ENCODE measurements at regions not wholly inside any gene's neighbourhood (a gene's known extent, or its start where the extent isn't known, plus 50 kb on each side); places are given as distances from the start of the nearest gene placed in this dataset.
"Not testable (repeated sequence)": the region's sequence is repeated elsewhere in the genome, so short reads cannot be mapped to it uniquely, and the experiment has no call there.

DNA sequence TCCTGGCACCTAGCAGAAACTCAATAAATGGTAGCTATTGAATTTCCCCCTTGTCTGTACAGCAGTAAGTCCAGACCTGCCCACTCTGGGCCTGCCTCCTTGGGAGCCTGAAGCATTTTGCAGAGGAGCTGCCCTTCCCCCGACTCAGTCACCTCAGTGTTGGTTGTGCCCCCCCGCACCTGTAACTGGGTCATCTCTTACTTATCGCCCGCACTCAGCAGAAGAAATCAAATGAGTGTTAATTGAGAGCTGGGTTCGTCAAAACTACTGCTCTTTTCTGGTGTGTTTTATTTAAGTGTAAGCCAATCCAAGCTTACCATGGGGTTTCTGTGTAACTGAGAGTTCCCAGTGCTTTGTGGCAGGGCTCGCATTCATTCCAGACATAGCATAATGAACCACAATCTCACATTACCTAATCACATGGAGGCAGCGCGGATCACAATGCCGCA lies 175.5 kb upstream of the IRF2BP2 start:
- H3K4me1 Mint-ChIP-seq (ENCODE audit: unreplicated experiment); H3K27me3 Mint-ChIP-seq (ENCODE audit: unreplicated experiment); H3K27ac Mint-ChIP-seq (ENCODE audit: unreplicated experiment): not testable (repeated sequence)

DNA sequence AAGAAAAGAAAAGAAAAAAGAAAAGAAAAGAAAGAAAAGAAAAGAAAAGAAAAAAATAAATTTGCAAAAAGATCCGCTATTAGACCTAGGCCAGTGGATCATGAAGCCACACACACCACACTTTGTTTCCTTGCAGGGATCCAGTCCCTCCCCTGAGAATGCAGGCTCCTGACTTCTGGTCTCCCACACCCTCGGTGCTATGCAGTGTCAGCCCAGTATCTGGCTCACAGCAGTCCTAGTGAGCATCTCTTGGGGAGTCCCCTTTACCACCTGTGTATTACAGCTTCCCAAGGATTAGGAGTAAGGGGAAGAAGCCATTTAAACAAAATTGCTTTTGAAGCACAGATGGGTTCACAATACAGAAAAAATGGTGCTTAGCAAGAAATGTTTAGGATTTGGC lies 174.1 kb upstream of the IRF2BP2 start:
- not testable (repeated sequence) for H3K27me3 Mint-ChIP-seq (ENCODE audit: unreplicated experiment); H3K4me1 Mint-ChIP-seq (ENCODE audit: unreplicated experiment); H3K9me3 Mint-ChIP-seq (ENCODE audit: unreplicated experiment); H3K27ac Mint-ChIP-seq (ENCODE audit: unreplicated experiment); H3K4me3 Mint-ChIP-seq (ENCODE audit: unreplicated experiment); H3K36me3 Mint-ChIP-seq (ENCODE audit: low read depth, unreplicated experiment); DNase-seq (ENCODE audit: low spot score)

More for the DNA sequence above, 175.5 kb upstream of the IRF2BP2 start:
- not testable (repeated sequence) for H3K36me3 Mint-ChIP-seq (ENCODE audit: low read depth, unreplicated experiment); DNase-seq (ENCODE audit: low spot score); H3K9me3 Mint-ChIP-seq (ENCODE audit: unreplicated experiment); H3K4me3 Mint-ChIP-seq (ENCODE audit: unreplicated experiment)

DNA sequence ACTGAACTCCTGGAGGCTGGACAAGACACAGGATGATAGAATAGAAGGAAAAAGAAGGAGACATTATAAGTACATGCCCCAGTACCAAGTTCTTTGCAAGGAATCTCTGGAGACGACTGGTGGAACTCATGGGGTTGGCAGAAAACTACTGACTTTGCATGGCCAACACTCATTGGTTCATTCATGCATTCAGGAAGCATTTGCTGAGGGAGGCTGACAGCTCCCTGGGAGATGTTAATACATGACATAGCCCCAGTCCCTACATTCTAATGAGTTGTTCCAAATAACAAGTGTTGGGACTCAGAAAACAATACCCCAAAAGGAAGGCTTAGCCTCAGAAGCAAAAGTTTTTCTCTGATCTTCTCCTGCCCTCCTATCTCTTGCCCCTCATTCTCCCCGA lies 172.8 kb upstream of the IRF2BP2 start:
- Mint-ChIP-seq H3K4me3 (ENCODE audit: unreplicated experiment) (no peak overlapping the region), H3K4me1 (ENCODE audit: unreplicated experiment) (no peaks in the 10 kb centered on the region), H3K27ac (ENCODE audit: unreplicated experiment) (no peak overlapping the region), H3K36me3 (ENCODE audit: low read depth, unreplicated experiment) (no peaks in the 10 kb centered on the region), H3K9me3 (ENCODE audit: unreplicated experiment) (no peaks in the 10 kb centered on the region), H3K27me3 (ENCODE audit: unreplicated experiment) (no peaks in the 10 kb centered on the region)
- TF ChIP-seq, protein P1, sequence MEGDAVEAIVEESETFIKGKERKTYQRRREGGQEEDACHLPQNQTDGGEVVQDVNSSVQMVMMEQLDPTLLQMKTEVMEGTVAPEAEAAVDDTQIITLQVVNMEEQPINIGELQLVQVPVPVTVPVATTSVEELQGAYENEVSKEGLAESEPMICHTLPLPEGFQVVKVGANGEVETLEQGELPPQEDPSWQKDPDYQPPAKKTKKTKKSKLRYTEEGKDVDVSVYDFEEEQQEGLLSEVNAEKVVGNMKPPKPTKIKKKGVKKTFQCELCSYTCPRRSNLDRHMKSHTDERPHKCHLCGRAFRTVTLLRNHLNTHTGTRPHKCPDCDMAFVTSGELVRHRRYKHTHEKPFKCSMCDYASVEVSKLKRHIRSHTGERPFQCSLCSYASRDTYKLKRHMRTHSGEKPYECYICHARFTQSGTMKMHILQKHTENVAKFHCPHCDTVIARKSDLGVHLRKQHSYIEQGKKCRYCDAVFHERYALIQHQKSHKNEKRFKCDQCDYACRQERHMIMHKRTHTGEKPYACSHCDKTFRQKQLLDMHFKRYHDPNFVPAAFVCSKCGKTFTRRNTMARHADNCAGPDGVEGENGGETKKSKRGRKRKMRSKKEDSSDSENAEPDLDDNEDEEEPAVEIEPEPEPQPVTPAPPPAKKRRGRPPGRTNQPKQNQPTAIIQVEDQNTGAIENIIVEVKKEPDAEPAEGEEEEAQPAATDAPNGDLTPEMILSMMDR (IDR thresholded peaks at IDR 0.05; ENCODE audit: unreplicated experiment), result no peak
- no peak for DNase-seq (ENCODE audit: low spot score)

DNA sequence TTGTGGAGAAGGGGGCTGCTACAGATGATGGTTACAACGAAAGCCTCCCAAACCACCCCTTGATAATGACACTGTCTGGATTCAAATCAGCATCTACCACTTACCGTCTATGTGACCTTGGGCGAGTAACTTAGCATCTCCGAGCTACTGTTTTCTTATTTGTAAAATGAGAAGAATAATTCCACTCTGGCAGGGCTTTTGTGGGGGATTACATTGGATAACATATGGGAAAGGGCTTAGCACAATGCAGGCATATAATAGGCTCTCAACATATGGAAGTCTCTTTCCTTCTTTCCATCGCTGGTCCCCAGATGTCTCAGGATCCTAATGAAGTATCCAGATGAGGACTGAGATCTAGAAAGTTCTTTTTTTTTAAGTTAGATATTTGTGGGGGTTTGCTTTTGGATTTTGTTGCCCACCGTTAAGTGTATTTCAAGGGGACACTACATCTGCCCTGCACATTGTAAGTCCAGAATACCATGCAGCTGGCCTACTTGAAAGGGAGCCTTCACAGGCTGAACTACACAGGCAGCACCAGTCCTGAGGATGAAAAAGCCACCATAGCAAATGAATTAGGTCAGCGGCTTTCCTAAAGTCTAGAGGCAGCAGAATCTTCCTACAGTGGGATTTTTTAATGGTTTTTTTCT lies 172.2 kb upstream of the IRF2BP2 start:
- Mint-ChIP-seq H3K27me3 (ENCODE audit: unreplicated experiment) (no peaks in the 10 kb centered on the region), H3K4me1 (ENCODE audit: unreplicated experiment) (no peaks in the 10 kb centered on the region), H3K9me3 (ENCODE audit: unreplicated experiment) (no peaks in the 10 kb centered on the region), H3K36me3 (ENCODE audit: low read depth, unreplicated experiment) (no peaks in the 10 kb centered on the region), H3K4me3 (ENCODE audit: unreplicated experiment) (no peak overlapping the region), H3K27ac (ENCODE audit: unreplicated experiment) (no peak overlapping the region)
- TF ChIP-seq, protein P1 (IDR thresholded peaks at IDR 0.05; ENCODE audit: unreplicated experiment), result no peak
- no peak for DNase-seq (ENCODE audit: low spot score)

DNA sequence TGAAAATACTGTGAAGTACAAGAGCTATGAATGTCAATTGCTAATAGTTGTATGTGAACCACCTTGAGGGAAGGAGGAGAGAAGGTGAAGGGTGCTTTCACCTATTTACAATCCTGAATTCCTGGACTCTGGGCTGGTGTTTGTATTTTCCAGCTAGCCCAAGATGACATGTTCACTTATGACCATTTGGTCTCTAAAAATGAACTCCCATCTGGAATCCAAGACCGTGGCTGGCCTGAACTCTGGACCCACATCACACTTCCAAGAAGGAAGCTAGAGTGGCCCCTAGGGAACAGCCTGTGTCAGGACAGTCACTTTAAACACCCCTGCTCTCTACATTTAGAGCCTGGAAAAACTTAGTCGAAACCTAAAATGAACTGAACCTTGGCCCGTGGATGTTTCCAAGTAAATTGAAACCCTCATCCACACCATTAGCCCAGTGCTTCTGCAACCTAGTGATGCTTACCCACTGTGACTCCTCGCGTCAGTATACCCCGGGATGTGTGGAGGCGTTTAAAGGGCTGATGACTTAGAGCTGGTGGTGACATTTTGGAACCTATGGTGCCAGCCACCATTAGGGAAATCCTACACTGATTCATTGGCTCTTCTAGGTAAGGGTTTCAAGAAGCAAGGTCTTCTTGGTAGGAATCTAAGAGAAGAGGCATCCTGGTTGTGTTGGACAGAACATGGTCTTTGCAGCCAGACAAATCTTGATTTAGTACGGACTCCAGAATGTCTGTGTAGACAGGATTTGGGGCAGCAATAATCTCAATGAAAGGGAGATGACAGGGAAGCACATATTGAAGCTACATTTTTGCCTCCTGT lies 171.5 kb upstream of the IRF2BP2 start:
- DNase-seq (ENCODE audit: low spot score), result no peak
- no peaks in the 10 kb centered on the region for H3K27me3 Mint-ChIP-seq (ENCODE audit: unreplicated experiment)
- TF ChIP-seq, protein P1 (IDR thresholded peaks at IDR 0.05; ENCODE audit: unreplicated experiment), result no peak
- no peaks in the 10 kb centered on the region for H3K9me3 Mint-ChIP-seq (ENCODE audit: unreplicated experiment)
- no peak overlapping the region for H3K27ac Mint-ChIP-seq (ENCODE audit: unreplicated experiment)
- H3K4me3 Mint-ChIP-seq (ENCODE audit: unreplicated experiment), result no peak overlapping the region
- no peaks in the 10 kb centered on the region for H3K36me3 Mint-ChIP-seq (ENCODE audit: low read depth, unreplicated experiment)
- no peaks in the 10 kb centered on the region for H3K4me1 Mint-ChIP-seq (ENCODE audit: unreplicated experiment)
